GM21786 (cell line): ENCODE measurements at regions not wholly inside any gene's neighbourhood (a gene's known extent, or its start where the extent isn't known, plus 50 kb on each side); places are given as distances from the start of the nearest gene placed in this dataset.

Source experiments
- ATAC-seq: cut with Tn5 transposase; IDR thresholded peaks from one replicate; pipeline ENCODE4 v1.9.1; 2021; ENCODE audit not compliant: unreplicated experiment

GRCh38 chr11:128367573-128367972 is 219.8 kb downstream of the ETS1 start:
- peak; percentile 81 for ATAC-seq

GRCh38 chr11:128365044-128365443 is 222.3 kb downstream of the ETS1 start:
- no peak for ATAC-seq

- no peak for ATAC-seq
Observed at GRCh38 chr11:128361451-128362020, 225.8 kb downstream of the ETS1 start.

GRCh38 chr11:128359515-128359914 is 227.8 kb downstream of the ETS1 start:
- no peak for ATAC-seq

GRCh38 chr11:128357073-128357472 is 230.3 kb downstream of the ETS1 start:
- ATAC-seq = no peak

- ATAC-seq = no peak
Observed at GRCh38 chr11:128355558-128355957, 231.8 kb downstream of the ETS1 start.

- ATAC-seq = no peak
Observed at GRCh38 chr11:128354476-128354875, 232.9 kb downstream of the ETS1 start.

- no peak for ATAC-seq
Observed at GRCh38 chr11:128351168-128351567, 236.2 kb downstream of the ETS1 start.

GRCh38 chr11:128349650-128350299 is 237.6 kb downstream of the ETS1 start:
- no peak for ATAC-seq

- no peak for ATAC-seq
Observed at GRCh38 chr11:128346804-128347203, 240.6 kb downstream of the ETS1 start.

GRCh38 chr11:128345316-128345715 is 242.0 kb downstream of the ETS1 start:
- ATAC-seq = no peak

- ATAC-seq = no peak
Observed at GRCh38 chr11:128343870-128344269, 243.5 kb downstream of the ETS1 start.

GRCh38 chr11:128343135-128343514 is 244.2 kb downstream of the ETS1 start:
- ATAC-seq = peak; percentile 15

GRCh38 chr11:128342511-128343134 is 244.7 kb downstream of the ETS1 start:
- peak; percentile 97 for ATAC-seq

GRCh38 chr11:128341280-128342248 is 245.8 kb downstream of the ETS1 start:
- ATAC-seq = no peak

GRCh38 chr11:128339792-128340191 is 247.6 kb downstream of the ETS1 start:
- no peak for ATAC-seq

GRCh38 chr11:128338811-128339210 is 248.5 kb downstream of the ETS1 start:
- no peak for ATAC-seq

- no peak for ATAC-seq
Observed at GRCh38 chr11:128336203-128336602, 251.2 kb downstream of the ETS1 start.

- no peak for ATAC-seq
Observed at GRCh38 chr11:128335729-128336128, 251.6 kb downstream of the ETS1 start.

- no peak for ATAC-seq
Observed at GRCh38 chr11:128334311-128335044, 252.9 kb downstream of the ETS1 start.

- no peak for ATAC-seq
Observed at GRCh38 chr11:128331317-128331716, 256.0 kb downstream of the ETS1 start.
